ENCODE measurements at regions not wholly inside any gene's neighbourhood (a gene's known extent, or its start where the extent isn't known, plus 50 kb on each side); places are given as distances from the start of the nearest gene placed in this dataset.
"Not testable (repeated sequence)": the region's sequence is repeated elsewhere in the genome, so short reads cannot be mapped to it uniquely, and the experiment has no call there.

DNA sequence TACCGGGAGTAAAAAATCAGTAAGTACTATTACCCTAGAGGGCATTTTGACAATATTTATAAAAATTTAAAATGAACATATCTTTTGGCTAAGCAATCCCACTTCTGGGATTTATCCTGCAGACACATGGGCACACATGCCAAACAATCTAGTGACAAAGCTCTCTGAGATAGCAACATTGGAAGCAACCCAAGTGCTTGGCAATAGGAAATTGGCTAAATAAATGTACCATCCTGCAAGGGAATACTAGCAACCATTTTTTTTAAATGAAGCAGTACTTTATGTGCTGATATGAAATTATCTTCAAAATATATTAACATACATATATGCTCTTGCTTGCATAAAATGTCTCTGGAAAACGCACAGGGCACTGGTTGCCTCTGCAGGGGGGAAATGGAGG is 133.8 kb downstream of the SNX5 start:
- no peak for DNase-seq

DNA sequence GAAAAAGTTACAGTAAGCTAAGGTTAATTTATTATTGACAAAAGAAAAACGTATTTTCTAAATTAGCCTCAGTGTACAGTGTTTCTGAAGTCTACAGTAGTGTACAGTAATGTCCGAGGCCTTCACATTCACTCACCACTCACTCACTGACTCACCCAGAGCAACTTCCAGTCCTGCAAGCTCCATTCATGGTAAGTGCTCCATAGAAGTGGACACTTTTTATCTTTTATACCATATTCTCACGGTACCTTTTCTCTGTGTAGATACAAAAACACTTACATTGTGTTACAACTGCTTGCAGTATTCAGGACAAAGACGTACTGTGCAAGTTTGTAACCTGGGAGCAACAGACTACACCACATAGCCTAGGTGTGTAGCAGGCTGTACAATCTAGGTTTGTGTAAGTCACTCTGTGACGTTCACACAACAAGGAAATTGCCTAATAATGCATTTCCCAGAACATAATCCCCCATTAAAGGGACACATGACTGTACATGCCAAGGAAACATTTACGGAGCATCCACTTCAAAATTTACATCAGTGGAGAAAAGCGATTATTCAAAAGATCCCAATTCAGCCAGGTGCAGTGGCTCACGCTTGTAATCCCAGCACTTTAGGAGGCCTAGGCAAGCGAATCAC is 133.4 kb downstream of the BANF2 start:
- DNase-seq = no peak

DNA sequence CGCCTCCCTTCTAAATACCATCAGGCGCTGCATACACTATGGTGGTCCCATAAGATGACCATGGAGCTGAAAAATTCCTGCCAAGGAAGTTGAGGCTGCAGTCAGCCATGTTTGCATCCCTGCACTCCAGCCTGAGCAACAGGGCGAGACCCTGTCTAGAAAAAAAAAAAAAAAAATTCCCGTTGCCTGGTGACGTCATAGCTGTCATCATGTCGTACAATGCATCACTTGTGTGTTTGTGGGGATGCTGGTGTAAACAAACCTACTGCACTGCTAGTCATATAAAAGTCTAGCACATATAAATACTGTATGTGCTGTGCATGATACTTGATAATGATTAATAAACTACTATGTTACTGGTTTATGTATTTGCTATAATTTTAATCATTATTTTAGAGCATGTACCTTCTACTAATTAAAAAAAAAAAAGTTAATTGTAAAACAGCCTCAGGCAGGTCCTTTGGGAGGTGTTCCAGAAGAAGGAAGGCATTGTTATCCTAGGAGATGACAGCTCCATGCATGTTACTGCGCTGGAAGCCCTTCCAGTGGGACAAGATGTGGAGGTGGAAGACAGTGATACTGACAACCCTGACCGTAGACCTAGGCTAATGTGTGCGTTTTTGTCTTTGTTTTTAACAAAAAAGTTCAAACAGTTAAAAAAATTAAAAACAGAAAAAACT is 132.6 kb downstream of the BANF2 start:
- DNase-seq = no peak

DNA sequence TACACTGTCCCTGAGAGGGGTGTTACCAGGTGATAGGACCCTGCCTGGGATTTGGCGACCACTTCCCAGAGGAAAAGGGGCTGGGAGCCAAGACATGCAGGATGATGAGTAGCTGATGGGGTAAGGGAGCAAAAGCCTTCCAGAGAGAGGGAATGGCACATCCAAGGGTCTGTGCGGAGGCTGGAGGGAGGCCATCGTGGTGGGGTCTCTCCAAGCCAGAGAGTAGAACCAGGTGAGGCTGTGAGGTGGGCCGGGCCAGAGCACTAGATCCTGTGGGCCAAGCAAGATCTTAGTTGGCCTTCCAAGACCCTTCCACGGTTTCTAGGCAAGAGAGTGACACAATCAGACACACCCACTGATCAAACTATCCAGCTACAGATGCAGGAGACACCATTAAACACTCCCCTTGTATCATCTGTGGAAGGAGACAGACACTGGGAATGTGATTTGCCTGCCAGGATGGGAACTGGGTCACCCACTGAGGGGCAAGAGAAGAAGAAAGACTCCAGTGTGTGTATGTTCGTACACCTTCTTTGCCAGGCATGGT is 128.9 kb downstream of the BANF2 start:
- DNase-seq = no peak

DNA sequence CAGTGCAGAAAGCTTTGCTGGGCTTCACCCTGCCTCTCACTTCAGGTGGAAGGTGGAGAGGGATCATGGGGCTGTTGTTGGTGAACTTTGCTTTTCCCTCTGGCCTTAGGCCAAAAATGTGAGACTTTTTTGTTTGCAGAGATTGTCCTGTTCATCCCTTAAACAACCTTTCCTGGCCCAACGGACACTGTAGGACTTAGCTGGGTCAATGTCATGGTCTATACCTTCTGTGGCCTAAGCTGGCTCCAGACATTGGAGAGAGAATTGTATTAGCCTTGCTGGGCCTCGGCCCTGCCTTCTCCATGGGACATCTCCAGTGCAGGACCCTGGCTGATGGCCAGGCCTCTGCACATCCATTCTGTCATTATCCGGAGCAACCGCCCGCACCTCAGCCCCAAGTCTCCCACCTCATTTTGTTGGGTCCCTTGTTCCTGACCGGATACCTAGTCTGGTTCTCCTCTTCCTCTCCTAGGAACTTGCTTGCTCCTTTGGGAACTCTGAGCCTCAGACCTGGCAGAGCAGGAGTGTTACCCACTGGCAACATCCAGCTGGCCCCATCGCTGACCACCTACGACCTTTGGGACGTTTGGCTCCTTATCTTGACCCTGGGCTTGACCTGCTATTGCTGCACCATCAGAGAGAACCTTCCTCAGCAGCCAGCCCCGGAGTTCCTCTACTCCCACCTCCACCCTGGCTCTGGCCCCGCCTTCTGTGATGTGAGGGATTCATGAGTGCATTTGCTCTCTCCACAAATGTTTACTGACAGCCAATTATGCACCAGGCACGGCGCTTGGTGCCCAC is 128.2 kb downstream of the BANF2 start:
- no peak for DNase-seq

DNA sequence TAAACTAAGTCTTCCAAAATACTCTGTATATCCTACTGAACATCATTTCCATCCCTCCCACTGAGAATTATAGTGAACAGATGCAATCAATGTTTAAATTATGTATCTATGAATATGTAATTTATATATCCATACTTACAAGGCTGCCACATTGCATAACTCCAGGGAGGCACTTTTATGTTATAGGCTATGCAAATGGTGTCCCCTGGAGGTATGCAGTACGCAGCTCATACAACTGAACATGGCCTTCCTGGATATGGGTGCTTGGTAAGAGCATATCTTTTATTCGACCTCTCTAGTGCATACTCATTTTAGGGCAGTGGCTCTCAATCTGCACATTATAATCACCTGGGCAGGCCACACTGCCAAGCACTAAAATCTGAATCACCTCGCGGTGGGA is 127.3 kb downstream of the BANF2 start:
- no peak for DNase-seq

DNA sequence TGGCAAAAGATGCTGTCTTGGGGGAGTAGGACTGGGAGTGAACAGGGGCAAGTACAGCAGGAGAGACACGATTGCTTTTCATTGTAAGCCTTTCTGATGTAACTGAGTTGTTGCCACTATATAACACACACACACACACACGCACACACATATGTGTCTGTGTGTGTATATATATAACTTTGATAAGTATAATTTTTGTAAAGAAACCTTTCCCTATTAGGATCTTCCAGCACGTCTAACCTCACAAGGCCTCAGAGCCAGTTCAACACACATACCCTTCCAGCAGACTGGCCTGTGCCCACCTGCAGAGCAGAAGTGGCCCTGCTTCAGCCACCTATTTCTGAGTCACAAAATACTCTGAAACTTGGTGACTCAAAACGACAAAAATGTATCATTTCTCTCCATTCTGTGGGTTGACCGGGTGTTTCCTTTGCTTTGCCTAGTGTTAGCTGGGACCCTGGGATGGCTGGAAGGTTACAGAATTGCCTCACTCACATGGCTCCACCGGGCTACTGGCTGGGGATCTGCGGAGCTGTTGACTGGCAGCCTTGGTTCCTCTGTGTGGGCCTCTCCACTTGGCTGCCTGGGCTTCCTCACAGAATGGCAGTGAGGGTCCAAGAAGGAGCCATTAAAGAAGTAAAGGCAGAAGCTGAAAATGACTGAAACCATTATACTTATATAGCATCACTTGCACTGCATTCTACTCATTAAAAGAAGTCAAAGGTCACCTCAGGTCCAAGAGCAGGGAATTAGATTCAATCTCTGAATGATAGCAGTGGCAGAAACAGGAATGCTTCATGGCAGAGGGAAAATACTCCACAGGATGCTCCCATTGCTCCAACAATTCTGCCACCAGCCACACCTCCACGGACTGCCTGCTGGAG is 126.4 kb downstream of the BANF2 start:
- DNase-seq = no peak

DNA sequence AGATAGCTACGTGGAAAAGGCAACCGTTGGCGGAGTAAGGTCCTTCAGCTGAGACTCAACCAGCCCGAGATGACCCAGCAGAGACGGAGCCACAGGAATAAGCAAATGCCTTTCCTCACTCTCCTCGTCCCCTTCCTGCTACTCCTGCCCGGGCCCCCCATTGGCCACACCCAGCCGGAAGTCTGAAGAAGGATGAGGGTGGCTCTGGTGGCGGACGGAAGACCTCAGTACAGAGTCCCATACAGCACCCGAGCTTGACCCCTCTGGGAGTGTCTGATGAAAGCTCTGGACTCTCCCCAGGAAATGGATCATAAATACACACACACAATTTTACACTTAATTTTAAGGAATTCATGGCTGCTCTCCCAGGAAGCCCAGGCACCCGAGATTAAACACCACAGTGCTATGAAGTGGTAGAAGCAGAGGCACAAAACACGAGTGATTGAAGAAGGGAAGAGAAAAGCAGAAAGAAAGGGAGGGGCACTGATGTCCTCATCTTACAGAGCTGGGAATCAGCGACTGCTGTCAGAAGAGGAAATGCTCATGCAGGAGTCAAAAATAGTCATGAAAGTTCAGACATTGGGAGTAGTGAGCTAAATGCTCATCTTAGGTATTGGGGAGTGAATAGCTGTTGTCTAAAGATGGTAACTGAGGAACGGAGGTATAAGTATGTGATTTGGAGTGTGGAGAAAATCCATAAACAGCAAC is 125.6 kb downstream of the BANF2 start:
- DNase-seq = no peak

DNA sequence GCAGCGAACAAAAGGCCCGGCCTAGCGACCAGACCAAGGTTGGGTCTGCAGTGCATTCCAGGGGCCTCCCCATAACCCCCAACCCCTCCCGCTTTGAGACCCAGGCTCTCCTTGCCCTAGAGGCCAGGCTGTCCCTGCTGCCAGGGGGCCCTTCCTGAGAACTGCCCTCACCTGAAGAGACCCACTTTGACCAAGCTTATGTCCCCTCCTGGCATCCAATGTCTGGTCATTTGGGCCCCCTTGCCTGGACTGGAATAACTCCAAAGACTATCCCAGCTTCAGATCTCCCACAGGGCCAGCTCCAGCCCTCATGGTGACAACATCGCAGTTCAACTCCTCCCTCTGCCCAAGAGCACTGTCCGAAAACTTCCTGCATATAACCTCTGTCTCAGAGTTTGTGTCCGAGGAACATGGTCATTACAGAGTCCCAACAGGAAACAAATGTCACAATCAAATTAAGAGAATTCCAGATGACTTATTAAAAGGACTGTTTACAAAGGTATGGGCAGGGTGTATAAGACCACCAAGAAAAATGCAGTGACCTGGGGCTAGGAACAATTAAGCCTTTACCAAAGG is 125.0 kb downstream of the BANF2 start:
- DNase-seq = no peak

DNA sequence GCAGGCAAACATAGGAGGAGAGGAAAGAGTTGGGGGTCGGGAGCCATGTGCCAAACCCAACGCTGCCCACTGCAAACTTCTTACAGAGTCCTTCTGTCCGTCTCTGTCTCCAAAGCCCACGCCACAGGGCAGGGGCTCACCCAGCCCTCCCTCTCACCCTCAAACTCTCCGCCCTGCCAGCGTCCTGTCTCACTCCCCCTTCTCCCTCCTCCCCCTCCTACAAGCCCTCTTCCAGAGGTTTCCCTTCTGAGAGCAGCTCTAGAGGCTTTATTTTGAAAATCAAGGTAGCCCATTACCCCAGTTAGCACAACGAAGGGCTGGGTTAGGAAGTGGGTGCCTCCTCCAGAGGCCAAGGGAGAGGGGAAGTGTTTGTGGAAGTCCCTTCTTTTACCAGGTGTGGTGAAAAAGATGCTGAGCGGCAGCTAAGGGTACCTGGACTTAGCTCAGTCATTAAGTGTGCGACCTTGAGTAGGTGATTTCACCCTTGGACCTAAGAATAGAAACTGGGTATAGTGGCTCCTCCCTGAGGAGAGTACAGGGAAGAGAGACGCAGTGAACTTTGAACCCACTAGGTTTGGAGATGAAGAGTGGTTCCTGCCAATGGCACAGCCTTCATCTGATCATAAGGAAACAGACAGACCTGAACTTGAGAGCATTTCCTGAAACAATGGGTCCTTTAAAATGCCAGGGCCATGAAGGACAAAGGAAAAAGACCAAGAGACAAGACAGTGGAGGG is 123.8 kb downstream of the BANF2 start:
- DNase-seq = no peak

DNA sequence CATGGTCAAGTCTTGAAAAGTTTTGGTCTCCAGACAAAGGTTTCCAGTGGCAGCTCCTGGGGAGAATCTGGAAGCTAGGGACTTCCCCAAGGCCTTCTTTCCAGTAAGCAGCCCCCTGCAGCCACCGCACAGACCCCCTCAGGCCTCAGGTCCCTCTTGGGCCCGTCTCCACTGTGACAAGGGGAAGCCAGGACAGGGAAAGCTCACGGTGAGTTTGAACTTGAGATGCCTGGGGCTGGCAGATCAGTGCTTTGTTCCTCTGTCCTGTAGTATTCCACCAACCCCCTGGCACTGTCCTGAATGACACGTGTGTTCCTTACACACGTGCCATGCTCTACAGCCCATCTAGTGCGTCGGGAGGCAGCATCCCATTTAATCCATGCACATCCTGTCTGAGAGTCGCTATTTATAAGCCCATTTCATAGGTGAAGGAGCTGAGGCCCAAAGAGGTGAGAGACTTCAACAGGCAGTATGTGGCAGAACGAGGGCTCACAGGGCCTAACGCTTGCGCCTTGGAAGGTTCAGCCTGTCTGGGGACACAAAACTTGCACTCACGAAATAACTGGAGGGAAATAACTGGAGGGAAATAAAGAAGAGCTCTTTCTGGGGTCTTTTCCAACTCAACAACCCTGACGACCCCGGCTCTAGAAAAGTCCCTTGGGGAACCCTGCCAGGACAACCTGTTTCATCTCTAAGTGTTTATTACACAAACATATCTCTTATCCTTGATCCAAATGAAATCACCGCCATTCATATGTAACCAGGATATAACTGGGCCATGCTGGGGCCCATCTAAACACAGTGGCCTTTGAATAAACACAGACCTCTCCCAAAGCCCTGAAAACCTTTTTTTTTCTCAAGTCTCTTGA is 123.0 kb downstream of the BANF2 start:
- DNase-seq = no peak

DNA sequence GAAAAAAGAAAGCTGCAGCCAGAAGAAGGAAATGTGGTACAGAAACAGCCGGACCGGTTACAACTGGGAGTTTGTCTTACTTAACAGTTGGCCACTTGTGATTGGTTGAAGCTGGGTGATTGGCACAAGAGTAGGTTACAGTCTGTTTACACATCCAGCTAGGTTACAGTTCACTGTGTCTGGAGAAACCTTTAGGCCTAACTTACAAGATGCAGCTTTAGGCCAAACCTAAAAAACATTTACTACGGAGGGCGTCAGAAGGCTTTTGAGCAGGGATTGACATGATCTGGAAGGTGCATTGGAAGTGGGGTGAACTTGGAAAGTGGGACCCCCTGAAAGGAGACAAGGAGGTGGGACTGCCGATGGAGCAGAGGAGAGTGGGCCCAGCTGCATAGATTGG is 122.3 kb downstream of the BANF2 start:
- DNase-seq = no peak

DNA sequence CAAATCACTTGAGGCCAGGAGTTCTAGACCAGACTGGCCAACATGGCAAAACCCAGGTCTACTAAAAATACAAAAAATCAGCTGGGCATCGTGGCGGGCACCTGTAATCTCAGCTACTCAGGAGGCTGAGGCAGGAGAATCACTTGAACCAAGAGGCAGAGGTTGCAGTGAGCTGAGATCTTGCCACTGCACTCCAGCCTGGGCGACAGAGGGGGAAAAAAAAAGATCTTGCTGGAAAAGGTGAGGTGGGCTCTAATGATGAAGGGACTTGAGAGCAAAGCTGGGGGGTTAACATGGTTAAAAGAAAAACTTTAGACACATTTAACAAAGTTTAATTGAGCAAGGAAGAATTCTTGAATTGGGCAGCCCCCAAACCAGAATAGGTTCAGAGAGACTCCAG is 121.8 kb downstream of the BANF2 start:
- DNase-seq = not testable (repeated sequence)

DNA sequence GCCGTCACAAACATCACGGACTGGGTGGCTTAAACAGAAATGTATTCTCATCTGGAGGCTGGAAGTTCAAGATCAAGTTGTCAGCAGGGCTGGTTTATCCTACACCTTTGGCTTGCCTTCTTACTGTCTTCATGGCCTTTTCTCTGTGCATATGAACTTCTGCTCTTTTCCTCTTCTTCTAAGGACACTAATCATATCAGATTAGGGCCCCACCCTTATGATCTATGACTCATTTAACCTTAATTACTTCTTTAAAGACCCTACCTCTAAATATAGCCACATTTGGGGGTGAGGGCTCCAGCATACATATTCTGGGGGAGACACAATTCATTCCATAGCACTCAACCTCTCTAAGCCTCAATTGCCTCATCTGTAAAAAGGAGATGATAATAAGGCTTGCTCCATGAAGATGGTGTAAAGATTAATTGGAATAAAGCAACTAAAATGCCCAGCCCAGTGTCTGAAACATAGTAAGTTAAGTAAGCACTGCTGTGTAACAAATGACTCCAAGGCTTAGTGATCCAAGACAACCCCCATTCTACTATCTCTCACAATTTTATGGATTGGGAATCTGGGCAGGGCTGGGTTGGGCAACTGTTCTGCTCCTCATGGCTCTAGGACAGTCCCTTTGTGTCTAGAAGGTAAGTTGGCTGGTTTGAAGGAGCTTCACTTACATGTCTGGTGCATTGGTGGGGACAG is 119.8 kb downstream of the BANF2 start:
- DNase-seq = no peak

DNA sequence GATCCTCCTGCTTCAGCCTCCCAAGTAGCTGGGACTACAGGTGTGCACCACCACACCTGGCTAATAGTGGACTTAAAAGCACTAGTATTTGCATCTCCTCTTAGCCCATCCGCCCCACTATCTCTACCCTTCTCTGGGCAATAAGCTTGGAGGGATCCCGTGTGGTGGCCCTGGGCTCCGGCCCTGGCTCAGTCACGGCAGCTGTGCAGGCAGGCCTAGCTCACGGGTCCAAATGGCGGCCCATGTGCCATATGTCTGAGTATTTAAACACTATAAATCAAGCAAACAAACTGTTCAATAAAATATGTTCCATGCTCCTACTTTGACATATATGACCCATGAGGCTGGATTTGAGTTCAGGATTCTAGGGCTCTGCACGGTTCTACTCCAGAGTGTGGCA is 118.4 kb downstream of the BANF2 start:
- DNase-seq = no peak

DNA sequence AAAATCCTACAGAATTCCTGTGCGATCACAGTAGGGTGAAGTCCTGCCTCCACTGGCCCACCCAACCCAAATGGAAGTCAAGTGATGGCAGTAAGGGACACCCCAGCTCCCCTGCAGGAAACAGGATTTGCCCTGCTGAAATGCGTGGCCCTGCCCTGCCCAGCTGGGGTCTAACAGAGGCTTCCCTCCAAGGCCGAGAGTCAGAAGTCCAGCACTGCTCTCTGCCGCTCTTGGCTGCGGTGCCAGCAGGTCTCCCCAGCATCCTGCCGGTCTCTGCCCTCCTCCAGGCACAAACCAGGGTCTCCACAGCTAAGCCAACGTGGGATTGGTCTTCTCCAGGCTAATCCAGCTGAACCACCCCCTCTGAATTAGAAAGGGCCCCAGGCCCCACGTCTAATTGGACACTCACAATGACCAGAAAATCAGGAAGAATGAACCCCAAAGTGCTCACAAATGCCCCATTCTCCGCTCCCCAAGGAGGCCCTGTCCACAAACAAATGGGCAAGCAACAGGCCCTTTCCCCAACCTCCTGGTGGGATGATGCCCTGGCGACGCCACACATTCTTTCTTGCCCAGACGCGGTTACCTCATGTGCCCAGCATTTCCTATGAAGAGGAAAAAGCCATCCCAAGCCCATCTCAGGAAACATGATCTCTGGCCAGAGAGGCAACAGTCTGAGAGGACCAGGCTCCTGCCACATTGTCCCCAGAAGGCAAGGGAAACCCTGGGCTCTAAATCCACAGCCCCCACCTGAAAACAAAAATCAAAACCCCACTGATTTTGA is 117.2 kb downstream of the BANF2 start:
- no peak for DNase-seq

DNA sequence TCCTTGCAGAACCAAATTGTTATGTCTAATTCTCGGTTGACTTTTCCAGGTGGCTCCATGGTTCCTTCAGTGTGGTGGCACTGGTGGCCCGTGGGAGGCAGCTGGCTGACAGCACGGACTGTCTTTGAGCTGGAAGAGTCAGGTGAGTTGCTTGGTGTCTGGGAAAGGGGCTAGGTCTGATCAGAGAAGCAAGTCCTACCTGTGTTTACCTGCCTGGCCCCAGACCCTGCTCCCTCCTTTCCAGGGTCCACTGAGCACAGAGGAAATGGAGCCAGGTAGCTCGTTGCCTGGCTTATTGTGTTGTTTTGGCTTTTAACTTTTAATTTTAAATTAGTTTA is 111.8 kb downstream of the BANF2 start:
- no peak for DNase-seq

DNA sequence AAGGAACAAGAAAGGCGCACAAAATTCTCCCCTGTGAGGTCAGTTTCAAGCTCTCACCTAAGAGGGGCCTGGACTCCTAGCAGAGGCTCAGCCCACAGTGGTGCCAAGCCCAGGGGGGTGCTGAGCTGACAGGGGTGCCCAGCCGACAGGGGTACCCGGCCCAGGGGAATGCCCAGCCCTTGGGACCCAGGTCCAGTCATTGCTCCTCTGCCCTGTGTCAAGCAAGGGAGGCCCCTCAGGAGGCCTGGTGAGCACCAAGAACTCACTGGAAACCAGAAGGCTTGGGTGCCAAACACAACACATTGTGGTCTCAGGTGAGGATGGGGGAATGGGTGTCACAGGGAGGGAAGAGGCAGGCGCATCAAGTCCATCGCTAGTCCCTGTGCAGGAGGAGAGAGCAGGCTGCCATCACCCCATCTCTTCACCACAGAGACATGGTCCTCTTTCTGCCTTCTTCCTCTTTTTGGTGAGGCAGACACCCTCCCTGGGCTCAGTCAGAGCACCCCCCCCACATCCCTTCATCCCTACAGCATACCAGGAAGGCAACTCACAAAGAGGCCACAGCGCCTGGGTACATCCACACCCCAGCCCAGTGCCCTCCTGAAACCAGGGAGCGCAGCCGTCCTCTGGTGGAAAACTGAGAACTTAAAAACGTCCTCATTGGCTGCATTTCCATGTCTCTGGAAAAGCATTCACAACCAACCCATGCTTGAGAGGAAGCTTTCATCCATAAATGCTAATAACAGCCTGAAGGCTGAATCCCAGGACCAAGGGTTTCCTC is 111.3 kb downstream of the BANF2 start:
- no peak for DNase-seq

Data from NCI-H774 (cell line).